Body of pancreas (tissue), 4 donors: ENCODE measurements at regions not wholly inside any gene's neighbourhood (a gene's known extent, or its start where the extent isn't known, plus 50 kb on each side); places are given as distances from the start of the nearest gene placed in this dataset.

Experiments
- ATAC-seq: fragments of 150-250 bp; one replicate; pipeline ENCODE4 v1.9.1; 2016
- DNase-seq, 4 donors: peaks; one replicate each; pipeline ENCODE4 v3.0.0-alpha.2; 2019
- H3K27ac ChIP-seq, 4 donors: fragments of 200-600 bp; sonication (generic); 1 replicate in 3 of 4; 2 replicates in 1 of 4; pipeline versions ENCODE4 v1.5.1 to v1.6.1; 2016 to 2019; ENCODE audit warnings: mild to moderate bottlenecking in 1 of 4, mixed read lengths in 1 of 4, moderate library complexity in 1 of 4
- H3K27me3 ChIP-seq, 2 donors: fragments of 200-600 bp; sonication (generic); one replicate each; pipeline ENCODE4 v1.6.0; 2016; ENCODE audit warnings: mild to moderate bottlenecking in 1 of 2
- H3K36me3 ChIP-seq, 2 donors: fragments of 200-600 bp; sonication (generic); replicated peaks in 1 of 2; 2 replicates each; pipeline ENCODE4 v1.5.1; 2016; ENCODE audit warnings: low read depth in 2 of 2; ENCODE audit not compliant: insufficient read depth in 1 of 2
- H3K4me1 ChIP-seq: fragments of 200-600 bp; sonication (generic); one replicate; pipeline ENCODE4 v1.6.0; 2016
- H3K4me3 ChIP-seq, 2 donors: fragments of 200-600 bp; sonication (generic); 1 replicate in 1 of 2; 2 replicates in 1 of 2; pipeline ENCODE4 v1.5.1; 2016 to 2019
- H3K9me3 ChIP-seq, 3 donors: fragments of 200-600 bp; sonication (generic); 1 replicate in 2 of 3; 2 replicates in 1 of 3; pipeline ENCODE4 v1.5.1; 2016
- CTCF ChIP-seq, 7 experiments: fragments of 450-650 bp in 4 of 7; fragments of 200-600 bp in 3 of 7; sonication (generic) in 3 of 7; IDR thresholded peaks; one replicate each; pipeline ENCODE4 v1.5.1; 2016 to 2019; ENCODE audit warnings: antibody characterized with exemption in 7 of 7
- POLR2A ChIP-seq, 3 donors: fragments of 450-650 bp; IDR thresholded peaks; one replicate each; pipeline ENCODE4 v1.6.1; 2016; ENCODE audit warnings: antibody characterized with exemption in 3 of 3, mild to moderate bottlenecking in 2 of 3
- WGBS, 2 donors: methylation state at CpG; one replicate each; pipeline ENCODE4 v1.1.5; 2017; 5-methylcytosine and 5-hydroxymethylcytosine counted together
- intact Hi-C: fragments of 100-400 bp; cut with DNase I; formaldehyde crosslinking; loops from one replicate; pipeline ENCODE4 v1.15.1; 2023

DNA sequence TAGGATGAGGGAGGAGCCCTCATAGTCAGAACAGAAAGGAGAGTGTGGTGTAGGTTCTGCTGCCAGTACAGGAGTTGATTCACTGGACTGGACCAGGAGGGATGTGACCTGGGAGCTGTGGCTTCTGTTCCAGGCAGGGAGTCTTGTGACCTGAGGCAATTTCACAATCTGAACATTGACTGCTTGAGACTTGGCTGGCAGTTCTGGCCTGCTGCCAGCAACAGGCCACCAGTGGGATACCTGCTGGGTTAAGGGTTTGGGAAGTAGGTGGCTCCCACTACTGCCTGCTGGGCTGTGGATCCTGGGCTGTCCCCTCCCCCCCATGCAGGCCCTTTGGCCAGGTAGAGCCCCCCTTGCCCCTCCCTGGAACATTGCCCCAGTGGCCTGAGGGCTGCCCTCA is 268.6 kb upstream of the ARRDC3 start:
- Histone ChIP-seq H3K9me3 (no peaks in the 10 kb centered on the region), H3K4me1 (no peaks in the 10 kb centered on the region), H3K27ac (no peak overlapping the region), H3K4me3 (no peak overlapping the region), H3K27me3 (no peaks in the 10 kb centered on the region), H3K36me3 (no peaks in the 10 kb centered on the region)
- ATAC-seq (no peak), DNase-seq (peak in 2 of 4 donors; percentile 4 to 11)
- intact Hi-C loops, result no loop called here
- TF ChIP-seq CTCF (IDR thresholded peaks at IDR 0.05), result no peak
- TF ChIP-seq POLR2A (IDR thresholded peaks at IDR 0.05), result no peak

DNA sequence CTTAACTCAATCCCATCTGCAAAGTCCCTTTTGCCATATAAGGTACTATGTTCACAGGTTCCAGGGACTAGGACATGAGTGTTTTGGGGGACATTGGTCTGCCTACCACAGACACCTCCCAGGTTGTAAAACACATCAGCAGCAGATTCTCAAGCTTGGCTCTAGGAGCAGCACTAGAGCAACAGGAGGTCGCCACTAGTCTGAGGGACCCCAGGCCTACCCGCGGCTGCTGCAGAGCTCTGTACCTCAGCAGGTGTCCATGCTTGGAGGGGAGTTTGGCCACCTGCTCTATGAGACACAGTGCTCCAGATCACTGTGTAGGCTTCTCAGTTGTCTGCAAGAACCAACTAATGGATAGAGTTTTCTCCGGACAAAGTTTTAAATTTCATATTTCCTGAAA is 262.2 kb upstream of the ARRDC3 start:
- no peak for TF ChIP-seq CTCF (IDR thresholded peaks at IDR 0.05)
- TF ChIP-seq POLR2A (IDR thresholded peaks at IDR 0.05), result no peak
- Histone ChIP-seq H3K27ac (no peak overlapping the region), H3K4me1 (no peaks in the 10 kb centered on the region), H3K9me3 (no peaks in the 10 kb centered on the region), H3K36me3 (no peaks in the 10 kb centered on the region), H3K27me3 (no peaks in the 10 kb centered on the region), H3K4me3 (no peak overlapping the region)
- ATAC-seq, result no peak
- DNase-seq, result no peak
- 65 to 75% methylated on average over 4 of the region's 4 CpGs for WGBS, 2 donors
- intact Hi-C loops, result no loop called here

DNA sequence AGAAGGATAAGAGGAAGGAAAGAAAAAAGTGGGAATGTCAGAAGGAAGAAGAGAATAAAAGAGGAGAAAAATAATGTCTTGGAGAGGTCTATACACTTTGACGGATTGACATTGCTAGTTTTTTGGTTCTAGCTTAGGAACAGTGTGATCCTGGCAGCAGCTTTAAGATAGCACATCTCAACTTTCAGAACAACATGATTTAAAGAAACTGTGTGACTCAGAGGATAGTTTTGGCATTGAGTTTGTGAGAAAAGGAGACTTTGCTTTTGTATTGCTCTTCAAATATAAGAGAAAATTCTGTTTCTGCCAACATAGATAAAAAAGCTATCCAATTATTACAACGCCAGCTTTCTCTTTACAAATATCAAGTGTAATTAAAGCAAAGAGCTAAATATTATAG is 260.7 kb upstream of the ARRDC3 start:
- ATAC-seq (no peak), DNase-seq (no peak)
- 37 to 61% methylated on average over 2 of the region's 2 CpGs for WGBS, 2 donors
- Histone ChIP-seq H3K4me1 (no peaks in the 10 kb centered on the region), H3K36me3 (no peaks in the 10 kb centered on the region), H3K27me3 (no peaks in the 10 kb centered on the region), H3K9me3 (no peaks in the 10 kb centered on the region), H3K27ac (no peak overlapping the region), H3K4me3 (no peak overlapping the region)
- intact Hi-C loops, result no loop called here
- TF ChIP-seq POLR2A (IDR thresholded peaks at IDR 0.05) (no peak), CTCF (IDR thresholded peaks at IDR 0.05) (no peak)

DNA sequence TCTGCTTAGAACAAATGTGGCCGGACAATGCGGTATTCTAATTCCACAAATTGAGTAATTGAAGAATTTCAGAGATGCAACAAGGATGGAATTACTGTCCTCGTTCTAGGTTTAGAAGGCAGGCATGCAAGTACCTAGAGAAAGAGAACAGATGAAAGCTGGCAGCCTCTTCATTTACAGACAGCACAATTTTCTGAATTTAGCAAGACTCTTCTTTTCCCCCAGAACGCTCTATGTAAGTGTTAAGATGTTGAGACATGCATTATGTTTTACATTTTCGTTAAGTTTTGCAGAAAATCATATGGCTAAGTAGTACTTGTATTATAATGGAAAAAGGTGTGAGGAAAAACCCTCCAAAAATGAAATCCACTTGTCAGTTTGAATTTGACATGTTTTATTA is 259.5 kb upstream of the ARRDC3 start:
- Histone ChIP-seq H3K36me3 (no peaks in the 10 kb centered on the region), H3K9me3 (no peaks in the 10 kb centered on the region), H3K4me1 (no peaks in the 10 kb centered on the region), H3K27me3 (no peaks in the 10 kb centered on the region), H3K4me3 (no peak overlapping the region), H3K27ac (no peak overlapping the region)
- no peak for ATAC-seq
- DNase-seq, result no peak
- intact Hi-C loops, result no loop called here
- TF ChIP-seq POLR2A (IDR thresholded peaks at IDR 0.05) (no peak), CTCF (IDR thresholded peaks at IDR 0.05) (no peak)
- 56 to 61% methylated on average over 5 of the region's 5 CpGs for WGBS, 2 donors

DNA sequence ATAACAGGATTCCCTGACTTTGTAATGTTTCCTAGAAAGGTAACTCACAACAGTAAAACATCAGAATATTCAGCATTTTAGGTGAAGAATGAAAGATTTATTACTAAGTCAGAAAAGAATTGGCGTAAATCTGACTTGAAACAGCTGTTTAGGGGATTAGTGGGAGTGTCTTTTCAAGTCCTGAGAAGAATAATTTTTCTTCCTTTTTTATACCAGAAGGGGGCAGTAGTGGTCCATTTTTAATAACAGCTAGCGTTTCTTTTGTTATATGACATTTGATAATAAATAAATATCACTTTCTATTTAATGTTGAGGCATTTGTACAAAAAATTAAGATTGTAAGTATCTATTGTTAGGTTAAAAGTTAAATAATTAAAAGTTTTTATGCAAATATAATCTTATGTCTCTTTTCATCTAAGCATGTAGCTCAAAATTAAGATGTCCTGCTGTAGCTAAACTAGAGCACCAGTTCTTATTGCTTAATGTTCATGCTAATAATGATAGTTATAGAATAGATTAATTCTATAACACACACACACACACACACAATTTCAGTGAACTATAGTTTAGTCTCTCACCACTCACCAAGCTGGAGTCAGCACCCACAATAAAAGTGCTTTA is 258.7 kb upstream of the ARRDC3 start:
- no peak overlapping the region for H3K4me3 ChIP-seq
- H3K4me1 ChIP-seq, result no peaks in the 10 kb centered on the region
- DNase-seq (no peak), ATAC-seq (no peak)
- no peaks in the 10 kb centered on the region for H3K9me3 ChIP-seq
- no peaks in the 10 kb centered on the region for H3K27me3 ChIP-seq
- intact Hi-C loops, result no loop called here
- 1 to 2% methylated on average over 2 of the region's 2 CpGs for WGBS, 2 donors
- TF ChIP-seq POLR2A (IDR thresholded peaks at IDR 0.05) (no peak), CTCF (IDR thresholded peaks at IDR 0.05) (peak; percentile 22 to 50 (median 43))
- H3K36me3 ChIP-seq, result no peaks in the 10 kb centered on the region
- no peak overlapping the region for H3K27ac ChIP-seq
